ENCODE measurements at regions not wholly inside any gene's neighbourhood (a gene's known extent, or its start where the extent isn't known, plus 50 kb on each side); places are given as distances from the start of the nearest gene placed in this dataset.

DNA sequence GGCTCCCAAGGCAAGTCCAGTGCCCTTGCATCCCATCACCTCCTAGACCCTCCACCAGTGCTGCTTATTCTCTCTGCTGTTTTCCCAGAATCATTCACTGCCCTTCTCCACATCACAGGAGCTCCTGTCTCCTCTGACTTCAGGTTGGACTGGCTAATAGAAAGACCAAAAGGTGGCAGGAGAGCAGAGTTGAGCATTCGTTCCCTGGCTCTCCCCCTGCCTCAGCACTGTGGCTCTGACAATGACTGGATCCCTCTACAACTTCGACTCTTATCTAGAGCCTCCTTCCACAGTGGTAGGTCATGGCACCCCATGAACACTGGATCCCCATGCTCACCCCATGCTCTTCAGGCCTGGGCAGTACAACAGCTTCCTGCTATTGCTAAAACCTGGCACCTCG, 243.6 kb downstream of the LRRN1 start:
- H3K27ac Mint-ChIP-seq: no peak overlapping the region
- H3K27me3 Mint-ChIP-seq: no peaks in the 10 kb centered on the region
- H3K36me3 Mint-ChIP-seq: no peaks in the 10 kb centered on the region
- ATAC-seq (no peak), DNase-seq (ENCODE audit: low spot score) (no peak)
- no peak overlapping the region for H3K4me3 Mint-ChIP-seq
- H3K4me1 Mint-ChIP-seq (ENCODE audit: low read depth in 2 of 2): no peaks in the 10 kb centered on the region
- H3K9me3 Mint-ChIP-seq: no peaks in the 10 kb centered on the region

DNA sequence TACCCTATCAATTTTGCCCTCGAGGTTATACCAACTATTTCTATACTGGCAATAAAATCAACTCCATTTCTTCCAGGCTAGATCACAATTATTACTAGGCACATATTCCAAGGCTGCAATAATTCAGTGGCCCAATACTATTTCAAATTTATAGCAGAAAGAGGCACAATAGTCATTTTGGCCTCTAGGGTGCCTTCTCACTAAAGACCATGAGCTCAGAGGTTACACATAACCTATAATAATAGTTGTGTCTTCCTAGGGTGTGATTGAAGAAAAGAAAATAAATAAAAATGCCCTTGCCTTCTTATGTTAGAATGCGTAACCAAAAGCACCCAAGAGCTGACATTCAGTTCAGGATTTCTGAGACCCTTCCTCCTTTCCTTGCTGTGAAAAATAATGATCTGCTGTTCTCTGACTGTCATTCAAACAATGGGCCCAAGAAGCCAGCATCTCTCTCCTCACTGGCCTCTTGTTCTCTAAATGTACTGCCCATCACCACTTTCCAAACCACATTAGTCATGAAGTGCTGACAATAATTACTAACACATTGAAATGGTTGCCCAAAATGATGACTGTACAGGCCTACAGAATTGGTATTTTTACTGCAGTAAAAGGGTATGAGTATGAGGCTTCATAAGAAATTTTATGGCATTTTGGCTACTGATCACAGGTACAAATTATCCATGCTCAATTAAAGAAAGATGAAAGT, 244.8 kb downstream of the LRRN1 start:
- no peak for DNase-seq (ENCODE audit: low spot score)

DNA sequence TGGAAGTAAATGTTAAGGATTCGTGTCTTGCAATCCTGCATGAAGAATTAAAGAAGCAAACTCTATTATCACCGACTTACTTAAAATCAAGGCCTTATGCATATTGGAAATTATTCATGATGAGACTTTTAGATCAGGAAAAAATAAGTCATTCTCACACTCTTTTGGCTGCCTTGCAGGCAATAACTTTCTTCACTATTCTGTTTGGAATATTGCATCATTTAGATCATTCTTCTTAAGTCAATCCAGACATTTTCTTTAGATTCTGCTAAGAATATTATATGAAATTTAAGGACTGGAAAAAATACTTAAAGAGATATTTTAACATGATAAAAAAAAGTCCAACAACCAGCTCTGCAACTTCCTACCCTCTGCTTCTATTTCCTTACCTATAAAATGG, 245.4 kb downstream of the LRRN1 start:
- no peak overlapping the region for H3K27ac Mint-ChIP-seq
- no peak overlapping the region for H3K4me3 Mint-ChIP-seq
- no peaks in the 10 kb centered on the region for H3K4me1 Mint-ChIP-seq (ENCODE audit: low read depth in 2 of 2)
- H3K27me3 Mint-ChIP-seq: no peaks in the 10 kb centered on the region
- no peaks in the 10 kb centered on the region for H3K36me3 Mint-ChIP-seq
- no peaks in the 10 kb centered on the region for H3K9me3 Mint-ChIP-seq
- DNase-seq (ENCODE audit: low spot score) (no peak), ATAC-seq (no peak)

More for the DNA sequence above, 244.8 kb downstream of the LRRN1 start:
- no peak overlapping the region for H3K27ac Mint-ChIP-seq
- H3K9me3 Mint-ChIP-seq: no peaks in the 10 kb centered on the region
- H3K27me3 Mint-ChIP-seq: no peaks in the 10 kb centered on the region
- no peak overlapping the region for H3K4me3 Mint-ChIP-seq
- no peak for ATAC-seq
- no peaks in the 10 kb centered on the region for H3K4me1 Mint-ChIP-seq (ENCODE audit: low read depth in 2 of 2)
- no peaks in the 10 kb centered on the region for H3K36me3 Mint-ChIP-seq

DNA sequence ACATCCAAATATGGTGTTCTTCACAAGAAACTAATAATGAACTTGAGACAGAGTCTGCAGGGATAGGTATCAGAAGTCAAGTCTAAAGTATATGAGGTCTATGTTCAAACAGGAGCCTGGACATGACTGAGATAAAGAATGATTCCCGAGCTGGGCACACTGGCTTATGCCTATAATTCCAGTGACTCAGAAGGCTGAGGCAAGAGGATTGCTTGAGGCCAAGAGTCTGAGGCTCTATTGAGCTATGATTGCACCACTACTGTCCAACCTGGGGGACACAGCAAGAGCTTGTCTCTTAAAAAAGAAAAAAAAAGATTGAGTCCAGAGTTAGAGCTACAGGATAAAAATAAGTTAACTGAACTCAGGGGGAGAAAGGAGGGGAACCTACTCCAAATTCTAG, 246.5 kb downstream of the LRRN1 start:
- Mint-ChIP-seq H3K4me1 (ENCODE audit: low read depth in 2 of 2) (no peaks in the 10 kb centered on the region), H3K9me3 (no peaks in the 10 kb centered on the region), H3K36me3 (no peaks in the 10 kb centered on the region), H3K4me3 (no peak overlapping the region), H3K27me3 (no peaks in the 10 kb centered on the region), H3K27ac (no peak overlapping the region)
- no peak for DNase-seq (ENCODE audit: low spot score)
- ATAC-seq: no peak

DNA sequence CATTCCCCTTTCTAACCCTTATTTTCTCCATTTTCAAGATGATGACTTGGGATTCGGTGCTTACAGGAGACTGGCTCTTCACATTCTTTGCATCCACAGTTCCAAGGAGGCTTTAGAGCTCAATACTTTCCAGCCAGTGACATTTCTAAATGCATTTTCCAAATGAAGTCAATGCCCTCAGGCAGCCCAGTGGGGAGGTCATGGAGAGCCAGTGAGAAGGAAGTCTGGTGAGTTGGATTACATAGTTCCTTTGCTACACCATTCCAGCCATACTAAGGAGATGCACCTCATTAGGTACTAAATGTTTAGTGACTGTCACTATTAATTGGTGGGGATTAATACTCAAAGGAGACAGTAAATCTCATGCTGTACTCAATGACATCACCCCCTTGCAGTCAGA, 248.1 kb downstream of the LRRN1 start:
- Mint-ChIP-seq H3K36me3 (no peaks in the 10 kb centered on the region), H3K9me3 (no peaks in the 10 kb centered on the region), H3K27ac (no peak overlapping the region), H3K4me3 (no peak overlapping the region), H3K4me1 (ENCODE audit: low read depth in 2 of 2) (no peaks in the 10 kb centered on the region), H3K27me3 (no peaks in the 10 kb centered on the region)
- DNase-seq (ENCODE audit: low spot score) (no peak), ATAC-seq (no peak)

DNA sequence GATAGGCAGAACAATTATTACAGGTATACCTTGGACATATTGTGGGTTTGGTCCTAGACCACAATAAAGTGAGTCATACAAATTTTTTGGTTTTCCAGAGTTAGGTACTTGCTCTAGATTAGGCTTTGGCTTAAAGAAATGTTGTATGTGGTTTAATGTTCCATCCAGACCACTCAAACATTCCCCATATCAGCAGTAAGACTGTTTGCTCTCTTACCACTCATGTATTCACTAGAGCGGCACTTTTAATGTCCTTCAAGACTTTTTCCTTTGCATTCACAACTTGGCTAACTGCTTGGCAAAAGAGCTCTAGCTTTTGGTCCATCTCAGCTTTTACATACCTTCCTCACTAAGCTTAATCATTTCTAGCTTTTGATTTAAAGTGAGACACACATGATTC, 250.5 kb upstream of the SETMAR start:
- Mint-ChIP-seq H3K27me3 (no peaks in the 10 kb centered on the region), H3K4me3 (no peak overlapping the region), H3K9me3 (no peaks in the 10 kb centered on the region), H3K4me1 (ENCODE audit: low read depth in 2 of 2) (no peaks in the 10 kb centered on the region), H3K36me3 (no peaks in the 10 kb centered on the region), H3K27ac (no peak overlapping the region)
- ATAC-seq: no peak
- DNase-seq (ENCODE audit: low spot score): no peak

DNA sequence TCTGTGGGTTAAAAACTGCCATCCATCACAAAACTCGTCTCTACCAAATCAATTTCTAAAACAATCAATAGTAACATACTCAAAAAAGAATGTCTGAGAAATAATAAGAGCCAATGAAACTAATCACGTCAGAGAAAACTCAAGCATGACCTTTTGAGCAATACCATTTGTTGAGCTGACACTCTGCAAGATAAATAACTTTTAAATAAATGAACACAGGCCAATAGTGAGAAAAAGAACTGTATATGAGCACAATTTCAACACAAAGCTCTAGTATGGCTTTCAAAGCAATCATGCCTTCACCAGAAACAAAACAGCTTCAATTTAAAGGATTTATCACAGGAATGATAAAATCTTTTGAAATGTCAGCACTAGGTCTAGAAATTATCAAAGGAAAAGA, 249.2 kb upstream of the SETMAR start:
- DNase-seq (ENCODE audit: low spot score): no peak
- no peak for ATAC-seq
- Mint-ChIP-seq H3K27me3 (no peaks in the 10 kb centered on the region), H3K27ac (no peak overlapping the region), H3K9me3 (no peaks in the 10 kb centered on the region), H3K4me3 (no peak overlapping the region), H3K36me3 (no peaks in the 10 kb centered on the region), H3K4me1 (ENCODE audit: low read depth in 2 of 2) (no peaks in the 10 kb centered on the region)

DNA sequence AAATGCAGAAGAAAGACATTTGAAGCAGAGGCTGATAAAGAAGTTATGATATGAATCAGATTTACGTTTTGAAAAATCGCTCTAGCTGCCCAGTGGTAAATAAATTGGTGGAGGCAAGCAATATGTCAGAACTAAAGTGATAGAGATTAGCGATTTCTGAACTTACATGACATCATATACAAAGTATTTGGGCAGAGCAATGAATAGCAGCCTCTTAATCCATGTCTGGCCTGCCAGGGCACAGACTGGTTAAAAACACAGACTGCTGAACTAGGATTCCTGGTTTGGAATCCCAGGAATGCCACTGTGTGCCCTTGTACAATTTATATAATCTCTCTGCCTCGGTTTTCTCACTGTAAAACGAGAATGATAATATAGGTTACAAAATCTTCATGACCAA, 243.1 kb upstream of the SETMAR start:
- no peak for ATAC-seq
- H3K4me1 Mint-ChIP-seq (ENCODE audit: low read depth in 2 of 2): peaks cover 6 to 11% of the 10 kb centered on the region in 2 donors

DNA sequence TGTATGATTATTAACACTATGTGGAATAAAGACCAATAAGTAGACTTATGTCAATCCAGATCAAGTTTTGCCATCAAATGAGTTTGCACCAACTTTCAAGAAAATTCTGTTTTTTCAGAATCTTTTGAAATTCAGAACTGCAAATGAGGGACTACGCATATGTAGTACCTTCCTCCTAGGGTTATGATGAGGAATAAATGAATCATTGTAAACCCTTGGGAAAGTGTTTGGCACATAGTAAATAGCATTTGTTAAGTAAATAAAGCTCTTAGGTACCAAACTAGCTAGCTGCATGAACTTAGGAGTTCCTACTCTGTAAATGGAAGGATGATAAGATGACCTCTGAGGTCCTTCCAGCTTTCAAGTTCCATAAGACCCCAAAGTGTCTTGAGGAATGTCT, 242.6 kb upstream of the SETMAR start:
- ATAC-seq (no peak), DNase-seq (ENCODE audit: low spot score) (no peak)
- Mint-ChIP-seq H3K36me3 (no peaks in the 10 kb centered on the region), H3K4me1 (ENCODE audit: low read depth in 2 of 2) (peaks cover 6 to 11% of the 10 kb centered on the region in 2 donors), H3K27ac (no peak overlapping the region), H3K4me3 (no peak overlapping the region), H3K27me3 (no peaks in the 10 kb centered on the region), H3K9me3 (no peaks in the 10 kb centered on the region)

More for the DNA sequence above, 243.1 kb upstream of the SETMAR start:
- no peaks in the 10 kb centered on the region for H3K36me3 Mint-ChIP-seq
- no peaks in the 10 kb centered on the region for H3K9me3 Mint-ChIP-seq
- no peak for DNase-seq (ENCODE audit: low spot score)
- no peaks in the 10 kb centered on the region for H3K27me3 Mint-ChIP-seq
- no peak overlapping the region for H3K4me3 Mint-ChIP-seq
- no peak overlapping the region for H3K27ac Mint-ChIP-seq

DNA sequence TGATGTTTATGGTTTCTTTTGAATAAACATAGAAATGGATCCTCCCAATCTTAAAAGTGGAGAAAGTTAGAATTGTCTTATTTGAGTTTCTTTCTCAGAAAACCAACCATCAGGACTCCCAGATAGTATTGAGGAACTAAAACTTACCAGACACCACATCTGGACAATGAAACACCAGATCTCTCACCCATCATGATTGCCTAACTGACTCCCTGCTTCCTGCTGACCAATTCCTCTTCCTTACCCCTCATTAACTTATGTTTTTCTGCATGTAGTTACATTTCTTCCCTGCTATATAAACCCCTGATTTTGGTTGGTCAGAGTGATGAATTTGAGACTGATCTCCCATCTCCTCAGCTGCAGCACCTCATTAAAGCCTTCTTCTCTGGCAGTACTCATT, 242.0 kb upstream of the SETMAR start:
- H3K4me3 Mint-ChIP-seq: no peak overlapping the region
- H3K9me3 Mint-ChIP-seq: no peaks in the 10 kb centered on the region
- no peak overlapping the region for H3K27ac Mint-ChIP-seq
- H3K27me3 Mint-ChIP-seq: no peaks in the 10 kb centered on the region
- DNase-seq (ENCODE audit: low spot score): no peak
- H3K4me1 Mint-ChIP-seq (ENCODE audit: low read depth in 2 of 2): peaks cover 6 to 11% of the 10 kb centered on the region in 2 donors
- H3K36me3 Mint-ChIP-seq: no peaks in the 10 kb centered on the region
- ATAC-seq: no peak

DNA sequence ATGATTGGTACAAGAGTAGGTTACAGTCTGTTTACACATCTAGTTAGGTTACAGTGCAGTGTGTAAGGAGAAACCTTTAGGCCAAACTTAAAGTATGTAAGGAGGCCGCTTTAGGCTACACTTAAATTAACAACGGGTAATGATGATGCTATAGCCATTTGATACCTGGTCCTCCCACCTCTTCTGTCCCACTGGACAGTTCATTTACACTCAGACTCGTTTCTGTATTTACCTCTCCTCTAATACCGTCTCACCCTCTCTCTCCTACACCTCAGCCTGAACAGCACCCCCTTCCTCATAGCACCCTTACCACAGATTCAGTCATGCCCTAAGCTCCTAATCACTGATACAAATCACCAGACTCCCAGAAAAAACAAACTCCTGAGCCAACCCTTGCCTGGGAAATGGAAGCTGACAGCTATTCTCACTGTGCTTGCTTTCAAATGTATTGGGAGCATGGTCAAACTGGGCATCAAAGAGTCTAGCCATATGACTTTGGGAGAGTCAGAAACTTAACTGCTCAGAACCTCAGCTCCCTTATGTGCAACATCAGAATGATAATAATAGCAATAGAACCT, 241.3 kb upstream of the SETMAR start:
- no peak overlapping the region for H3K27ac Mint-ChIP-seq
- no peaks in the 10 kb centered on the region for H3K36me3 Mint-ChIP-seq
- no peaks in the 10 kb centered on the region for H3K27me3 Mint-ChIP-seq
- no peak for DNase-seq (ENCODE audit: low spot score)
- H3K9me3 Mint-ChIP-seq: no peaks in the 10 kb centered on the region
- peaks cover 6 to 11% of the 10 kb centered on the region in 2 donors for H3K4me1 Mint-ChIP-seq (ENCODE audit: low read depth in 2 of 2)
- peak; percentile 6 to 55 for ATAC-seq
- H3K4me3 Mint-ChIP-seq: no peak overlapping the region

DNA sequence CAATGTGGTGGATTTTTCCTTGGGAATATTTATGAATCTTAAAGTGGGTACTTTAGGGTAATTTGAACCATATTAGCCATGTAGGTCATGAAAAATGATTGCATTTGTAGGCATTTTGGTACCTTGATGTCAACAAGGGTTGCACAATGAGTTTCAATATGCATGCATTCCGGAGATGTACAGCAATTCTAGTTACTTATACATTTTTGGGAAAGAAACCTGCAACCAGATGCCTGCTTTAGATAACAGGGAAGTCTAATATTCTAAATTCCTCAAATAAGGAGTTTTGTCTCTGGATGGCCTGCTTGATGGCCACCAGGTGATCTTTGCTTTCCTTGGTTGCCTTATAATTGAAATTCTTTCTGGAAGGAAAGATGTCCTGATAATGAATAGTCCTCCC, 240.5 kb upstream of the SETMAR start:
- no peak overlapping the region for H3K27ac Mint-ChIP-seq
- H3K9me3 Mint-ChIP-seq: no peaks in the 10 kb centered on the region
- H3K4me3 Mint-ChIP-seq: no peak overlapping the region
- H3K36me3 Mint-ChIP-seq: no peaks in the 10 kb centered on the region
- H3K27me3 Mint-ChIP-seq: no peaks in the 10 kb centered on the region
- ATAC-seq: no peak
- no peak for DNase-seq (ENCODE audit: low spot score)
- H3K4me1 Mint-ChIP-seq (ENCODE audit: low read depth in 2 of 2): peaks cover 6 to 11% of the 10 kb centered on the region in 2 donors

DNA sequence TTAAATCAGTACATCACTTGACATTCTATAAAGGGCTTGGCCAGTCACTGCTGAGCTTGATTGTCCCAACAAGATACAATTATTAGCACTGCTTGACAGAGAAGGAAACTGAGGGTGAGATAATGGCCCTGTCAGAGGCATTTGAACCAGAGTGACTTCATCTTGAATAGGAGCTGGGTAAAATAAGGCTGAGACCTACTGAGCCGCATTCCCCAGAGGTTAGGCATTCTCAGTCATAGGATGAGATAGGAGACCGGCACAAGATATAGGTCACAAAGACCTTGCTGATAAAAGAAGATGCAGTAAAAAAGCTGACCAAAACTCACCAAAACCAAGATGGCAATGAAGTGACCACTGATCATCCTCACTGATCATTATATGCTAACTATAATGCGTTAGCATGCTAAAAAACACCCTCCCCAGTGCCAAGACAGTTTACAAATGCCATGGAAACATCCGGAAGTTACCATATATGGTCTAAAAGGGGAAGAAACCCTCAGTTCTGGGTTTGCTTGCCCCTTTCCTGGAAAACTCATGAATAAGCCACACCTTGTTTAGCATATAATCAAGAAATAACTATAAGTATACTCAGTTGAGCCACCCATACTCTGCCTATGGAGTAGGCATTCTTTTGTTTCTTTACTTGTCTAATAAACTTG, 239.1 kb upstream of the SETMAR start:
- ATAC-seq (no peak), DNase-seq (ENCODE audit: low spot score) (no peak)
- H3K27ac Mint-ChIP-seq: no peak overlapping the region
- no peaks in the 10 kb centered on the region for H3K36me3 Mint-ChIP-seq
- no peaks in the 10 kb centered on the region for H3K9me3 Mint-ChIP-seq
- peaks cover 6 to 11% of the 10 kb centered on the region in 2 donors for H3K4me1 Mint-ChIP-seq (ENCODE audit: low read depth in 2 of 2)
- H3K4me3 Mint-ChIP-seq: no peak overlapping the region
- H3K27me3 Mint-ChIP-seq: no peaks in the 10 kb centered on the region

DNA sequence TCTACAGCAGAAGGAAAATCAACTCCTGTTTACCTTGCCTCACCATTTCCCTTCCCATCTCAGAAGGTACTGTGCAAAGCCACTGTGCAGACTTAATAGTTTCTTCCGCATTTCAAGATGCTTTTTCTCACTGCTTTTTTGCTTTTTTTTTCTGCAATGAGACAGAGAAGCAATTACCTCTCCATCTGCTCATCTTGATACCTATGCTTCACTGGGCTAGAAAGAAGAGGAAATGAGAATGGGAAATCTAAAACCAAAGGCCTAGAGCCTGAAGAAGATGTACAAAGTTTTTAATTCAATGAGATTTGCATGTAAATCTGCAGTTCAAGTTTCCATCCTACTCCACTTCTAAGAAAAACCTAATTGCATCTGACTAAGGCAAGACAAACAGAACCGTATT, 238.1 kb upstream of the SETMAR start:
- H3K4me1 Mint-ChIP-seq (ENCODE audit: low read depth in 2 of 2): peaks cover 6 to 11% of the 10 kb centered on the region in 2 donors
- H3K36me3 Mint-ChIP-seq: no peaks in the 10 kb centered on the region
- H3K27ac Mint-ChIP-seq: no peak overlapping the region
- DNase-seq (ENCODE audit: low spot score) (no peak), ATAC-seq (no peak)
- no peak overlapping the region for H3K4me3 Mint-ChIP-seq
- no peaks in the 10 kb centered on the region for H3K9me3 Mint-ChIP-seq
- no peaks in the 10 kb centered on the region for H3K27me3 Mint-ChIP-seq

Measured in natural killer cell treated with Interleukin-12 subunit alpha and Interleukin-12 subunit beta and Interleukin-15 and Interleukin-18, amount 100 ng/mL, for 72 hours (primary cell).